Neural progenitor cell (in vitro differentiated cells): ENCODE measurements at regions not wholly inside any gene's neighbourhood (a gene's known extent, or its start where the extent isn't known, plus 50 kb on each side); places are given as distances from the start of the nearest gene placed in this dataset.

Source experiments
- DNase-seq: peaks from one replicate; pipeline ENCODE4 v3.0.0-alpha.2; 2016; ENCODE audit warnings: low spot score
- H2AFZ ChIP-seq: fragments of 200-600 bp; sonication (generic); replicated peaks from 2 replicates; pipeline ENCODE4 v1.6.1; 2016; ENCODE audit warnings: antibody characterized with exemption
- H3F3A ChIP-seq: fragments of 200-600 bp; sonication (generic); 2 replicates; pipeline ENCODE4 v1.6.1; 2016; ENCODE audit warnings: antibody characterized with exemption, low read depth
- H3K27ac ChIP-seq: fragments of 200-600 bp; sonication (generic); 2 replicates; pipeline ENCODE4 v1.5.1; 2016; ENCODE audit warnings: mild to moderate bottlenecking
- H3K27me3 ChIP-seq: fragments of 200-600 bp; sonication (generic); 2 replicates; pipeline ENCODE4 v1.6.1; 2016; ENCODE audit warnings: mild to moderate bottlenecking, moderate library complexity
- H3K36me3 ChIP-seq: fragments of 200-600 bp; sonication (generic); 2 replicates; pipeline ENCODE4 v1.5.1; 2016
- H3K4me1 ChIP-seq: fragments of 200-600 bp; sonication (generic); 2 replicates; pipeline ENCODE4 v1.6.1; 2016; ENCODE audit warnings: mixed run types
- H3K4me2 ChIP-seq: fragments of 200-600 bp; sonication (generic); 2 replicates; pipeline ENCODE4 v1.6.1; 2016
- H3K4me3 ChIP-seq: fragments of 200-600 bp; sonication (generic); 2 replicates; pipeline ENCODE4 v1.5.1; 2016
- H3K79me2 ChIP-seq: fragments of 200-600 bp; sonication (generic); 2 replicates; pipeline ENCODE4 v1.6.1; 2016; ENCODE audit warnings: low read depth
- H3K9ac ChIP-seq: fragments of 200-600 bp; sonication (generic); 2 replicates; pipeline ENCODE4 v1.6.1; 2016
- H3K9me3 ChIP-seq: fragments of 200-600 bp; sonication (generic); 2 replicates; pipeline ENCODE4 v1.5.1; 2016; ENCODE audit warnings: low read depth
- H4K20me1 ChIP-seq: fragments of 200-600 bp; sonication (generic); 2 replicates; pipeline ENCODE4 v1.6.1; 2016; ENCODE audit warnings: low read depth
- H3K27ac Mint-ChIP-seq: 3 replicates; pipeline ENCODE4 v1.8.0; 2021; ENCODE audit warnings: mixed read lengths
- H3K27me3 Mint-ChIP-seq: 2 replicates; pipeline ENCODE4 v1.8.0; 2022; ENCODE audit warnings: low read depth, mild to moderate bottlenecking, inconsistent platforms, moderate library complexity, mixed read lengths; ENCODE audit not compliant: insufficient read depth
- H3K36me3 Mint-ChIP-seq: 3 replicates; pipeline ENCODE4 v1.8.0; 2021; ENCODE audit warnings: mixed read lengths
- H3K4me1 Mint-ChIP-seq: 3 replicates; pipeline ENCODE4 v1.8.0; 2021; ENCODE audit warnings: mixed read lengths
- H3K4me3 Mint-ChIP-seq: 3 replicates; pipeline ENCODE4 v1.8.0; 2021; ENCODE audit warnings: mild to moderate bottlenecking, moderate library complexity, mixed read lengths
- H3K9me3 Mint-ChIP-seq: 3 replicates; pipeline ENCODE4 v1.8.0; 2020; ENCODE audit warnings: mixed read lengths
- EZH2 ChIP-seq: fragments of 200-600 bp; sonication (generic); IDR thresholded peaks from 2 replicates; pipeline ENCODE4 v1.6.1; 2017; ENCODE audit warnings: antibody characterized with exemption, mild to moderate bottlenecking, moderate library complexity
- EZH2phosphoT487 ChIP-seq: fragments of 200-600 bp; sonication (generic); IDR thresholded peaks from 2 replicates; pipeline ENCODE4 v1.6.1; 2017; ENCODE audit warnings: antibody characterized with exemption
- TF ChIP-seq, protein P1 (sequence below): fragments of 200-600 bp; sonication (generic); IDR thresholded peaks from 2 replicates; pipeline ENCODE4 v1.5.1; 2017; ENCODE audit warnings: antibody characterized with exemption, mild to moderate bottlenecking

GRCh38 chr21:36591326-36591970 is 107.5 kb upstream of the SIM2 start:
- Mint-ChIP-seq H3K27me3 (peaks cover 14% of the 10 kb centered on the region), H3K9me3 (no peaks in the 10 kb centered on the region), H3K4me1 (no peaks in the 10 kb centered on the region), H3K27ac (no peak overlapping the region), H3K4me3 (no peak overlapping the region), H3K36me3 (no peaks in the 10 kb centered on the region)
- H4K20me1 ChIP-seq: no peaks in the 10 kb centered on the region
- H3F3A ChIP-seq: no peaks in the 10 kb centered on the region
- TF ChIP-seq EZH2phosphoT487 (no peak), EZH2 (no peak)
- TF ChIP-seq, protein P1, sequence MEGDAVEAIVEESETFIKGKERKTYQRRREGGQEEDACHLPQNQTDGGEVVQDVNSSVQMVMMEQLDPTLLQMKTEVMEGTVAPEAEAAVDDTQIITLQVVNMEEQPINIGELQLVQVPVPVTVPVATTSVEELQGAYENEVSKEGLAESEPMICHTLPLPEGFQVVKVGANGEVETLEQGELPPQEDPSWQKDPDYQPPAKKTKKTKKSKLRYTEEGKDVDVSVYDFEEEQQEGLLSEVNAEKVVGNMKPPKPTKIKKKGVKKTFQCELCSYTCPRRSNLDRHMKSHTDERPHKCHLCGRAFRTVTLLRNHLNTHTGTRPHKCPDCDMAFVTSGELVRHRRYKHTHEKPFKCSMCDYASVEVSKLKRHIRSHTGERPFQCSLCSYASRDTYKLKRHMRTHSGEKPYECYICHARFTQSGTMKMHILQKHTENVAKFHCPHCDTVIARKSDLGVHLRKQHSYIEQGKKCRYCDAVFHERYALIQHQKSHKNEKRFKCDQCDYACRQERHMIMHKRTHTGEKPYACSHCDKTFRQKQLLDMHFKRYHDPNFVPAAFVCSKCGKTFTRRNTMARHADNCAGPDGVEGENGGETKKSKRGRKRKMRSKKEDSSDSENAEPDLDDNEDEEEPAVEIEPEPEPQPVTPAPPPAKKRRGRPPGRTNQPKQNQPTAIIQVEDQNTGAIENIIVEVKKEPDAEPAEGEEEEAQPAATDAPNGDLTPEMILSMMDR: no peak
- no peaks in the 10 kb centered on the region for H3K79me2 ChIP-seq
- DNase-seq: no peak
- no peaks in the 10 kb centered on the region for H3K4me1 ChIP-seq
- no peak overlapping the region for H3K4me2 ChIP-seq
- H3K27ac ChIP-seq: no peak overlapping the region
- H3K9ac ChIP-seq: no peak overlapping the region
- H3K36me3 ChIP-seq: no peaks in the 10 kb centered on the region
- H3K9me3 ChIP-seq: no peaks in the 10 kb centered on the region
- no peak overlapping the region for H3K4me3 ChIP-seq
- H2AFZ ChIP-seq: no peak overlapping the region
- H3K27me3 ChIP-seq: no peaks in the 10 kb centered on the region

DNA sequence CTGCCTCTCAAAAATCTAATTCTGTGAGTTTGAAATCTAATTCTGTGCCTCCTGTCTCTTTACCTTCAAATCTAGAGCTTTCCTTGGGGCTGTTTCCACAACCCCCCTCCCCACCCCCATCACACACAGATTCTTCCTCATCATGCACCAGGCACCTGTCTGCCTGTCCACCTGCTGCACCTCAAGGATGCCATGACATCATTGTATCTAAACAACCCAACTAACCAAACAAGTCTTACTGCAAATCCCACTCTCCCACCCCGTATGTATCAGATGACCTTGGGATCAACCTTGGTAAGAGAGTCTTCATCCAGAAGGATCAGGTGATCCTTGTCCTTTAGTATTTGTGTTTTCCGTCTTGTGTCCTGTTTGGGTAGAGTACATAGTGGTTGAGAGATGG is 102.7 kb upstream of the SIM2 start:
- no peak overlapping the region for H3K9ac ChIP-seq
- H3K27ac Mint-ChIP-seq: no peak overlapping the region

GRCh38 chr21:36601362-36601761 is 97.6 kb upstream of the SIM2 start:
- TF ChIP-seq, protein P1: no peak
- TF ChIP-seq EZH2phosphoT487 (no peak), EZH2 (no peak)
- no peaks in the 10 kb centered on the region for H3K27me3 Mint-ChIP-seq
- H2AFZ ChIP-seq: peak overlapping the region; percentile 42
- no peak overlapping the region for H3K4me2 ChIP-seq
- no peak overlapping the region for H3K27ac ChIP-seq
- DNase-seq: no peak
- H3K9ac ChIP-seq: no peak overlapping the region
- H3K79me2 ChIP-seq: no peaks in the 10 kb centered on the region
- no peak overlapping the region for H3K4me3 Mint-ChIP-seq
- H3K9me3 ChIP-seq: no peaks in the 10 kb centered on the region
- H3K4me1 Mint-ChIP-seq: no peaks in the 10 kb centered on the region
- H3K36me3 Mint-ChIP-seq: no peaks in the 10 kb centered on the region
- H3K4me3 ChIP-seq: no peak overlapping the region
- H3K4me1 ChIP-seq: no peaks in the 10 kb centered on the region
- H4K20me1 ChIP-seq: no peaks in the 10 kb centered on the region
- H3K36me3 ChIP-seq: no peaks in the 10 kb centered on the region
- H3K27ac Mint-ChIP-seq: no peak overlapping the region
- peaks cover 7% of the 10 kb centered on the region for H3K9me3 Mint-ChIP-seq
- no peaks in the 10 kb centered on the region for H3K27me3 ChIP-seq
- H3F3A ChIP-seq: no peaks in the 10 kb centered on the region

More for the DNA sequence above, 102.7 kb upstream of the SIM2 start:
- H3F3A ChIP-seq: no peaks in the 10 kb centered on the region
- no peaks in the 10 kb centered on the region for H3K36me3 ChIP-seq
- peaks cover 7% of the 10 kb centered on the region for H3K9me3 Mint-ChIP-seq
- H2AFZ ChIP-seq: no peak overlapping the region
- H4K20me1 ChIP-seq: no peaks in the 10 kb centered on the region
- H3K79me2 ChIP-seq: no peaks in the 10 kb centered on the region
- H3K27ac ChIP-seq: no peak overlapping the region
- DNase-seq: no peak
- TF ChIP-seq EZH2 (no peak), EZH2phosphoT487 (no peak)
- TF ChIP-seq, protein P1: no peak
- H3K4me1 Mint-ChIP-seq: no peaks in the 10 kb centered on the region
- no peaks in the 10 kb centered on the region for H3K9me3 ChIP-seq
- H3K36me3 Mint-ChIP-seq: no peaks in the 10 kb centered on the region
- H3K27me3 Mint-ChIP-seq: peaks cover 5% of the 10 kb centered on the region
- no peaks in the 10 kb centered on the region for H3K27me3 ChIP-seq
- H3K4me1 ChIP-seq: no peaks in the 10 kb centered on the region
- no peak overlapping the region for H3K4me3 Mint-ChIP-seq
- no peak overlapping the region for H3K4me3 ChIP-seq
- no peak overlapping the region for H3K4me2 ChIP-seq
